ENCODE measurements at regions not wholly inside any gene's neighbourhood (a gene's known extent, or its start where the extent isn't known, plus 50 kb on each side); places are given as distances from the start of the nearest gene placed in this dataset.

- no peak overlapping the region for H3K4me3 ChIP-seq (ENCODE audit: low read length)
- no peaks in the 10 kb centered on the region for H3K4me1 ChIP-seq (ENCODE audit: low read length)
- no peak overlapping the region for H3K27ac ChIP-seq (ENCODE audit: low read length)
- H3K4me2 ChIP-seq (ENCODE audit: low read length) = no peak overlapping the region
- no peak overlapping the region for H2AFZ ChIP-seq (ENCODE audit: low read depth, low read length)
- H3K36me3 ChIP-seq (replicated peaks; ENCODE audit: low read depth, low read length) = no peaks in the 10 kb centered on the region
- H4K20me1 ChIP-seq (ENCODE audit: insufficient read depth, low read length) = no peaks in the 10 kb centered on the region
- H3K27me3 ChIP-seq (ENCODE audit: low read depth, low read length) = no peaks in the 10 kb centered on the region
- no peak overlapping the region for H3K9ac ChIP-seq (ENCODE audit: low read length)
- TF ChIP-seq CTCF (IDR thresholded peaks at IDR 0.05; ENCODE audit: low read depth, low read length) (no peak), EZH2phosphoT487 (IDR thresholded peaks at IDR 0.05; ENCODE audit: low read depth) (no peak)
- no peaks in the 10 kb centered on the region for H3K79me2 ChIP-seq (ENCODE audit: low read length)
- H3K9me3 ChIP-seq (ENCODE audit: insufficient read depth, low read length) = no peaks in the 10 kb centered on the region
Measured at GRCh38 chr11:128336203-128336602, 251.2 kb downstream of the ETS1 start.

- Histone ChIP-seq H3K4me3 (ENCODE audit: low read length) (no peak overlapping the region), H3K36me3 (replicated peaks; ENCODE audit: low read depth, low read length) (no peaks in the 10 kb centered on the region), H3K27me3 (ENCODE audit: low read depth, low read length) (no peaks in the 10 kb centered on the region), H4K20me1 (ENCODE audit: insufficient read depth, low read length) (no peaks in the 10 kb centered on the region), H3K9me3 (ENCODE audit: insufficient read depth, low read length) (no peaks in the 10 kb centered on the region), H3K9ac (ENCODE audit: low read length) (no peak overlapping the region), H3K4me1 (ENCODE audit: low read length) (no peaks in the 10 kb centered on the region), H2AFZ (ENCODE audit: low read depth, low read length) (no peak overlapping the region), H3K4me2 (ENCODE audit: low read length) (no peak overlapping the region), H3K27ac (ENCODE audit: low read length) (no peak overlapping the region), H3K79me2 (ENCODE audit: low read length) (no peaks in the 10 kb centered on the region)
- TF ChIP-seq EZH2phosphoT487 (IDR thresholded peaks at IDR 0.05; ENCODE audit: low read depth) (no peak), CTCF (IDR thresholded peaks at IDR 0.05; ENCODE audit: low read depth, low read length) (no peak)
Measured at GRCh38 chr11:128335729-128336128, 251.6 kb downstream of the ETS1 start.

- Histone ChIP-seq H3K4me1 (ENCODE audit: low read length) (no peaks in the 10 kb centered on the region), H3K27ac (ENCODE audit: low read length) (no peak overlapping the region), H3K4me3 (ENCODE audit: low read length) (no peak overlapping the region), H3K9me3 (ENCODE audit: insufficient read depth, low read length) (no peaks in the 10 kb centered on the region), H2AFZ (ENCODE audit: low read depth, low read length) (no peak overlapping the region), H3K79me2 (ENCODE audit: low read length) (no peaks in the 10 kb centered on the region), H3K4me2 (ENCODE audit: low read length) (no peak overlapping the region), H3K27me3 (ENCODE audit: low read depth, low read length) (no peaks in the 10 kb centered on the region), H4K20me1 (ENCODE audit: insufficient read depth, low read length) (no peaks in the 10 kb centered on the region), H3K36me3 (replicated peaks; ENCODE audit: low read depth, low read length) (no peaks in the 10 kb centered on the region), H3K9ac (ENCODE audit: low read length) (no peak overlapping the region)
- TF ChIP-seq EZH2phosphoT487 (IDR thresholded peaks at IDR 0.05; ENCODE audit: low read depth) (no peak), CTCF (IDR thresholded peaks at IDR 0.05; ENCODE audit: low read depth, low read length) (no peak)
Measured at GRCh38 chr11:128334311-128335044, 252.9 kb downstream of the ETS1 start.

GRCh38 chr11:128331317-128331716 is 256.0 kb downstream of the ETS1 start:
- Histone ChIP-seq H2AFZ (ENCODE audit: low read depth, low read length) (no peak overlapping the region; the same call in 1 of the 2 replicates), H3K27me3 (ENCODE audit: low read depth, low read length) (no peaks in the 10 kb centered on the region), H3K9me3 (ENCODE audit: insufficient read depth, low read length) (no peaks in the 10 kb centered on the region), H3K79me2 (ENCODE audit: low read length) (no peaks in the 10 kb centered on the region), H3K4me1 (ENCODE audit: low read length) (no peaks in the 10 kb centered on the region), H3K4me2 (ENCODE audit: low read length) (no peak overlapping the region), H4K20me1 (ENCODE audit: insufficient read depth, low read length) (no peaks in the 10 kb centered on the region), H3K4me3 (ENCODE audit: low read length) (no peak overlapping the region), H3K36me3 (replicated peaks; ENCODE audit: low read depth, low read length) (no peaks in the 10 kb centered on the region), H3K9ac (ENCODE audit: low read length) (no peak overlapping the region), H3K27ac (ENCODE audit: low read length) (no peak overlapping the region)
- TF ChIP-seq CTCF (IDR thresholded peaks at IDR 0.05; ENCODE audit: low read depth, low read length) = no peak
- TF ChIP-seq EZH2phosphoT487 (IDR thresholded peaks at IDR 0.05; ENCODE audit: low read depth) = no peak

Measured in OCI-LY3 (cell line).